NCI-H2029 (cell line): ENCODE measurements at regions not wholly inside any gene's neighbourhood (a gene's known extent, or its start where the extent isn't known, plus 50 kb on each side); places are given as distances from the start of the nearest gene placed in this dataset.

Source experiments
- DNase-seq: peaks from one replicate; lab custom pipeline; 2025; lab: John Stamatoyannopoulos, UW

DNA sequence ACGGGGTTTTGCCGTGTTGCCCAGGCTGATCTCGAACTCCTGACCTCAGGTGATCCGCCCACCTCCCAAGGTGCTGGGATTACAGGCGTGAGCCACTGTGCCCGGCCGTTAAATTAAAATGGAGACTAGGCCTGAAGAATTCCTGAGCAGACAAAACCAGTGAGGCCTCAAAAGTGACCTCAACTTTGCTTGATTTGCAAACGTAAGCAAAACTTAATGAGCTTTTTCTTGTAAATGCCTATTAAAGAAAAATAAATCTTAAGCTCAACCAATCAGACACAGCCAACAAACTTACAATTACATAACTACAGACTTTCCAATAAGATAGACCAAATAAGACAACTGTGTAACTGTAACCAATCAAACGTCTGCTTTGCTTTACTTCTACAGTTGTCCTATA is 111.3 kb upstream of the SEMA6A start:
- no peak for DNase-seq

DNA sequence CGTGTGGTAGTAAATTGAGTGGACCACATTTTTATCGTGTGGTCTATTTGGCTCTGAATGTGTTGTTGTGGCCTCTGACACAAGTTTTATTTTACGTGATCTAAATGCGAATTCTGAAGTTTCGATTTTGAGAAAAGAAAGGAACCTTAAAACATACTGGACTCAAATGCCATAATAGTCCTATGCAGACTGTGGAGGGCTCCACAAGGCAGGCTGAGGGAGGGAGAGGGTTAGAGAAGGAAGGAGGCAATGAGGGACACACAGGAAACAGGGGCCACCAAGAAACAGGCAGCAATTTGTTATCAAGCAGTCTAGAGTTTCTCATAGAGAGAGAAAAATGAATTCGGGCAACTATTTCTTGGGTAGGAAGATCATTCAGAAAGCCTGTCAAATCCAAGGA is 110.4 kb upstream of the SEMA6A start:
- DNase-seq: no peak

DNA sequence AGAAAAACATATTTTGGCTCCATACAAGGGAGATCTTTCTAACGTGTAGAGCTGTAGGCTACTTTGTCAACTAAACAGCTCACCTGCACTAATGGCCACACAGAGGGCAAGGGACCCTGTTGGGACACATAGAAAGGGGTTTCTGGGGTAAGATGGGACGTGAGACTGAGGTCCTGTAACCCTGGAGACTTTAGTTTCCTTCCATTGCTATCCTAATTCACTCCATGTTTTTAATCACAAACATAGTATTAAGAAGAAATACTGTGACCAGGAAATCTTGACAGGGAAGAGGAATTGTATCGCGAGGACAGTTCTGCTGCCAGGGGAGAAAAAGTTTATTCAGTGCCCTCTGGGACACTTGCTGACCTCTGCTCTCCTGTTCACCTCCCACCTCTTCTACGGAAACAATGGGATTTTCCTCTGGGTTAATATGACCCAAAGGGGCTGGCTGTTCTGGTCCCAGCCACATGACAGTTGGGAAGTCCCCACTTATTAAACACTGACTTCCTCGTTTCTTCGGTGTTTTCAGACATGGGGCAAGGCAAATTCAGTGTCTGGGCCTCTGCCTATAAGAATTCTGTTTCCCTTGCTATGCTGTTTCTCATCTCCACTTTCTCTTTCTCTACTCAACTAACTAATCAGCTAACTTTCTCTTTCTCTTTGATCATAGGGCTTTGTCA is 106.9 kb upstream of the SEMA6A start:
- no peak for DNase-seq

DNA sequence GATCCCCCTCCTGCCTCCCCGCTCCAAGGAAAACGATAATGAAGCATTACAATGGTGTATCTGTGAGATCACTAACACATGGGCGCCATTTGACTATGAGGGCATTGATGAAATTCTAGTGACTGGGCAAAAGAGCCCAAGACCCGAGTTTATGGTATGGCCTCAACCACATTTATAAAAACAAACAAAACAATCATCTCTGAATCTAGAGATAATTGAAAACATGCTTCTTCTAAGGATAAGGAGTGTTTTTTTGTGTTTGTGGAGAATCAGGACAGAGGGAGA is 100.9 kb upstream of the SEMA6A start:
- DNase-seq: no peak

DNA sequence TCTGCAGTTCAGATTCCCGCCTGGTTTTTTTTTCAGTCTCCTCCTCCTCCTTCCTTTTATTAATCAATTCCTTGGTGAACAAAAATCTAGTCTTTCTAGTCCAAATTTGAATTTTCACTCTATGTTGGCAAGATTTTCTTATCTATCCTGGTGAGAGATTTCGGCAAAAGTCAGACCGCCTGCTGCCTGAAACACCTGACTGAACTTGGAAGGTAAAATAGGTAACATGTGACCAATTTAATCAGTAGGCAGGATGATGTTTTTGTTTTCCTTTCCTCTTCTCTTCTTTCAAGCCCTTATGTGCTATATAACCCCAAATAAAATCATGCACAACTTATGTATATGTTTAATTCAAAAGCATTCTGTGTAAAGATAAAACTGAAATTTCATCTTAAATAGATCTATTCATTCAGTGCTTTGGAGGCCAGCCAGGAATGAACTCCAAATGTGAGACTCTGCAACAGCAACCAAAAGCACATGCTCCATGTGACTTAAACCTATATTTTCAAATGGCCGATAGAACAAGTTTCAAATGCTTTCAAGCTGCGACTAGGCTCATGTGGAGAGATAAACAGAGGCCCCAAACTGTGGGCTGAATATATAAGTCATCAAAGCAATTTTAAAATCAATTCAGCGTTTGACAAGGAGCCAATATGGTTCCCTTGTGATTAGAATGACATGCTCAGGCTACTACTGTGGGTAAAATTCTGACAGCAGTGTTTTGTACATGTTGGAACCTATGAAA is 100.4 kb upstream of the SEMA6A start:
- no peak for DNase-seq

DNA sequence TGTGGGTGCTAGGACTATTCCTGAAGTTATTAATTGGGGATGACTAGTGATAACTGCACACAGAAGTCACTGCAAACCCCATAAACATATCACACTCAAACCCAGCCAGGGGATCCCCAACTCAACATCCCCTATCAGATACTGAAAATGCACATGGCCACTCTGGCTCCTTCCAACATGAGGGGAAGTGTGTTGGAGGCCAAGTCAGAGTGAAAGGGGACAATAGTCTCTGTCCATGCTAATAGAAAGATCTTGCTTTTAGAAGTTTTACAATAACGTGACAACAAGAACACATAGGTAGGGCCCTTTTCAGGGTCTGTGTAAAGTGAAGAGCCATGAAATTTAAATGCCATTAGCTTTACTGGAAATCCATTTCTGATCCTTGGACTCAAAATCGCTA is 98.8 kb upstream of the SEMA6A start:
- no peak for DNase-seq

DNA sequence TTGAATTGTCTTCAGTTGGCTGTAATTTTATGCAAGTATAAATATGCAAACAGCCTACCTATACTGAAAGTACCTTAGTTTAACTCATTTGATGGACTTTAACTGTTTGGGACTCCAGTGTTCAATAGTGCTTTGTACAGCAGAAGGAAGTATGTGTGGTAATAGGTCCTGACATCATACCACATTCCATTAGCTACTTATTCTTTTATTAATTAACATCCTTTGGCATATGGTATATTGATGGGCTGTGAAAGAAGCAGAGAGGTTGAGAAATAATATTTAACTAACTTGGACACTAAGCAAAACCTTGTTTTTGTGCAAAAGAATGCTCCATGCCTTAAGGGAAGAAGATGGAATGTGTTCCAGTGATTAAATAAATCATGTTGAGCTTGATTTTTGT is 97.6 kb upstream of the SEMA6A start:
- DNase-seq: no peak

DNA sequence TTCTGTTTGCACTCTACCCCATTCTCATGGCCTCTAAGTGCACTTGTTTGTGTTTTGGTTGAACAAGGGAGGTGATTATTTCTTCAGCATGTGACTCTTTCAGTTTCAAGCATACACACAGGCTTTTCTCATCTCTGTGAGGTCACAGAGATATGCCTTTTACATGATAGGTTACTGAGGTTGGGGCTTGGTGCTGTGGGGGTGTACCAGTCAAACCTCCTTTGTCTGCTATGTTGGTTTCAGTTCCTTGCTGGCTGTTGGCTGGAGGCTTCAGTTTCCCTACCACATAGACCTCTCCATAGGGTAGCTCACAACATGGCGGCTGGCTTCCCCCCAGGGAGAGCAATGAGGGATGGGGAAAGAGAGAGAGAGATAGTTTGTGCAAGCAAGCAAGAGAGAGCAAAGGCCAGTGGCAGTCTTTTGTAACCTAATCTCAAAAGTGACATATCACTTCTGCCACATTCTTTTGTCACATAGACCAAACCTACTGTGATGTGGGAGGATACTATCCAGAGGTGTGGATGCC is 96.7 kb upstream of the SEMA6A start:
- no peak for DNase-seq

DNA sequence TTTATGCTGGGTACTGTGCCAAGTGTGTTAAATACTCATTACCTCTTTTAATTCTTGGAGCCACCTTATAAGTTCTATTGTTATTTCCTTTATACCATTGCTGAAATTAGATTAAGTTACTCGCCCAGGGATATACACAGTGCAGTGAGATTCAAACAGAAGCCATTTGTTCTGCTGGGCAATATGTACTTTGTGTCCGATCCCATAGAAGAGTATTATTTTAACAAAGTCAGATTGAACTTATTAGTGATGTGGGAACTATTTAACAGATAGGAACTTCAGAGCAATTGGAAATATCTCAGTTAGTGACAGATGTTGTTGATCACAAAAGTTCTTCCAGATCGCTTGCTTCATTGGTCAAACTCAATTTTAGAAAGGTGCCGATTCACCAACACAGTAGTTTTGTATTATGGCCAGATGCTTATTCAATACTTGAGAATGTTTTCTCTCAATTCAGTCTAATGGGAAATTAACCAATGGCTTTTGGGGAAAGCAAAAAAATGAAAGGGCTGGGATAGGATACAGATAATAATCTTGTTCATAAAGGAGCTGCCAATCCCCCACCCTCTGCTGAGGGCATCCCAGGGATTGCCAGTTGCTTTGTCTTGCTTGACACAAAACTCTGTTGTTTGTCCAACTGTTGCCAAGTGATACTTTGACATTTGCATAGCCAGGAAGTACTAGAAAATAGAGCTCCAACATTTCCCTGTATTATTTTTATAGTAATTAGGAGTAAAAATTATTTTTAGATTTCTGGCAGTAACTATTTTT is 94.8 kb upstream of the SEMA6A start:
- no peak for DNase-seq

DNA sequence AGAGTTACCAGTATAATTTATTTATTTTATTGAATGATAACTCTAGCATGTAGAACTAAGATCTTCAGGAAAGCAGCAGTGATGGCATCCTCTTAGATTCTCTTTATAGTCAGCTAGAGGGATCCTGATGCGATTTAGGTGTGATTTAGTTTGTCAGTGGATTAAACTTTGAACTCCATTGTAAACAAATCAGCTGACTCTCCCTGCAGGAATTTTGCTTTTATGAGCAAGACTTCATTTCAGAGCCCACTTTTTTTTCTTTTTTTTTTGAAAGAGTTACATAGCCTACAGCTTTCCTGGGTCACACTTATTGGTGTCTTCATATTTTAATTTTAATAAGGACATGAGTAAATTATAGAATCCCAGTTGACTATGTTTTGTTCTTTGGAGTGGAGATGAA is 93.8 kb upstream of the SEMA6A start:
- no peak for DNase-seq

DNA sequence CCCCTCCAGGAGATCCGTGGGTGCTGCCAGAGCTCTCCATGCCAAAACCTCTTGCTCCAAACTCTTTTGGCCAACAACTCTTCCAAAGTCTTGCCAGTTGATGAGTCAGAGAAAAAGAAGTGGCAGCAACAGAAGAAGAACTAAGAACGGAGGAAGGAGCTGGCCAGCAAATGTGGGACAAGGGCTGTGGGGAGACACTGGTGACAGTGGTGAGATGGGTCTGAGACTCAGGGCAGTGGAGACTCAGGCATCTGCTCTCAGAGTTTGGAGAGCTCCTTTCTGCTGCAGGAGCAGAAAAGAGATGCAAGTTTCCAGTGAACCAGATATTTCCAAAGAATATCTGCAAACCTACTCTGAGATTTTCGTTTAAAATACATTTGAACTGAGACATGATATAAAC is 92.3 kb upstream of the SEMA6A start:
- no peak for DNase-seq

DNA sequence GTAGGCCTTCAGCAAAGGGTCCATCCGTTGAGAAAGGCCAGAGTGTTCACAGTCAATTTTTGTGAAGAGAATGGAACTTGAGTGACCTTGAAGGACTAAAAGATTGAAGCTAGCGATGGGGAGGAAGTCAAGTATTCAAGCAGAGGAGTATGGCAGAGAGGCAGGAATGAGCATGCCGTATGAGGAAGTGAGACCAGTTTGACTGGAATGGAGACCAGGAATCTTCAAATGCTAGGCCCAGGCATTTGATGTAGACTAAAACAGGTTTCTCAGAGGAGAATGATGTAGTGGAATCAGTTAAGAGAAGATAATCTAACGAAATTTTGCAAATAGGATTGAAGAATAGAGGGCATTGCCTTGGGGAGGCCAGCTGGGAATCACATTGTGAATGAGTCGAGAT is 90.4 kb upstream of the SEMA6A start:
- DNase-seq: no peak

DNA sequence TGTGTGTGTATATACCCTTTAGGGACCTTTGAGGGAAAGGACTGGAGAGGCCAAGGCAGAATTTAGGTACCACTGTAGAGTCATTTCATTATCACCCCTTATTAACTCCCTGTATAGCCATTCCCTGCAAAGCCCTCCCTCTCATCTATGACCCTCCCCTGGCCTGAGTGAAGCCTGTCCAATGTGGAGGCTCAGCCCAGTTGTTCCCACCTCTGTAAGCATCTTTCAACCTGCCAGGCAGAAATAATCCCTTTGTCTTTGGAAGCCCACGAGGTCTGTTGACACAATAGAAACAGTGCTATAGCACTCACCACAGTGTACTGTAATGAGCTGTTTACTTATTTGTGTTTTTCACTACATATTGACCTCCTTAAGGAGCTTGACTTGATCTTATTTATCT is 88.5 kb upstream of the SEMA6A start:
- no peak for DNase-seq

DNA sequence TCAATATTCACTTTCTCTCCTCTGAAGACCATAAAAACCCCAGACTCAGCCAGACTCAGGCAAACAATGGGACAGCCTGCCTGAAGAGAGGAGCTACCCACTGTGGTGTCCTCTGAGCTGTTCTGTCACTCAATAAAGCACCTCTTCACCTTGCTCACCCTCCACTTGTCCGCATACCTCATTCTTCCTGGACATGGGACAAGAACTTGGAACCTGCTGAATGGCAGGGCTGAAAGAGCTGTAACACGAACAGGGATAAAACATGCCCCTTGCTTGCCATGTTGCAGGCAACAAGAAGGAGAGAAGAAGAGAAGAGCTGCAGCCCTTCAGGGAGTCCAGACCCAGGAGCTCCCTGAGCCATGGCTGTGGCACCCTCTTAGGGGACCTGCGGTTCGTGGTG is 86.8 kb upstream of the SEMA6A start:
- DNase-seq: no peak

DNA sequence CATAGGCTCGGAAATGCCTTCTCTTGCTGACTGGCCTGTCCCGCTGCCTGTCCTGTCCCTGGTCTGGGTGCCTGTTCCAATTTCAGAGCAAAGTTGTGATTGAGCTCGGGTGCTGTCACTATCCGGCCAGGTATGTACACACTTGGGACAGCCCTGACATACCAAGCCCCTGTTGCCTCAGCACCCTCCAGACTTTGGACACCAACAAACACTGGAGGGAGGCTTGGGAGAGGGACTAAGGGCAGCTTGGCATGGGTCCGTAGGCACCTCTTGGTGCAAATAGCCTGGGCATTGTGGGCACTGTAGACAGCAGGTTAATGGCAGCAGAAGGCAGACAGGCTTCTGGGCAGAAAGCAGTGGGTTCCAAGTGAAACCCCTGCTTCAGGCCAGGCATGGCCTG is 86.3 kb upstream of the SEMA6A start:
- DNase-seq: no peak

DNA sequence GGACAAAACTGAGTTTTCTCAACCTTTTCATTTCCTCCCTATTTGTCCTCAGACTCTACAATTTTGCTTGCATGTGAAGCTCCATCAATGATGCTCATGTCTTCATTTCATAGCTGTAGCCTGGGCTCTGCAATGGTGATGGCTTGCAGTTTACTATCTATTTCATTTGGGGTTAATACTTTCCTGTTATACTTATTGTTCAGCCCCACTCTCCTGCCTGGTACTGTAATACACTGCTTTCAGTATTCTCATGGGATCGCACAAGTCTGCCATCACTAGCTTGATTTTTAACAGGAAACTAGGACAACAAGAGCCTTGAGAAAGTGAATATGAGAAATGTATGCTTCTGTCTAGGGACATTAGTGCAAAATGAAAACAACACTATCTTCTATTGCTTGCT is 84.2 kb upstream of the SEMA6A start:
- no peak for DNase-seq

DNA sequence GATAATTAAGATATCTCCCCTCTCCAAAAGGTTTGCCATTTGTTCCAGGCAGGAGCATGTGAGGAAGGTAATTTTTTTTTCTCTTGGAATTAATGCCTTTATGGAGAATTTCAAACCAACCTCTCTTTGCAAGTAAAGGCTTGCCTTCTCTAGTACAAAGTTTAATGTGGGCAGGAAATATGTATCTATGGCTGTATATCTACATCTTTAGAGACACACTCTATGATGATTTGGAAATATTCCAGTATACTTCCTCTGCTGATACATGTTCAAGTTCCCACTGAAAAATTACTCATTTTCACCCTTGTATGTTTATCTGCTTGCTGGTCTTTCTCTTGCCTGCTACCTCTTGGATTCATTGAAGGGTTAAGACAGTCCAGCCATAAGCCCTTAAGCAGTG is 83.5 kb upstream of the SEMA6A start:
- DNase-seq: no peak

DNA sequence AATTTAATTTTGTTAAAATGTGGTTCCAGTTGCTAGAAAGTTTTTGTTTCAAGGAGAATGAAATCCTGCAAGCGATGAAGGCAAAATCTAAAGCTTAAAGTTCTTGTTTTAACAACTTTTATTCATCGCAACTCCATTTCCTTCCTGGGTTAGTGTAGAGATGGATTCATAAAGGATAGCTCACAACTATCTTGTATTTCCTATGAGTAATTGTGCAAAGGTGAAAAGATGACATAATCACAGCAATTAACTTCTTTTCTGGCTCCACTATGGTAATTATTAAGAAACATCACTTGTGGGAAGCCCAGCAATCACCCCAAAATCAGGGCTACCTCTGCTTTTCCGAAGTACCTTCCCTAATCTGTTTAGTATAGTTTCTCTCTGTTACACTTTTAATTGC is 80.8 kb upstream of the SEMA6A start:
- DNase-seq: no peak

DNA sequence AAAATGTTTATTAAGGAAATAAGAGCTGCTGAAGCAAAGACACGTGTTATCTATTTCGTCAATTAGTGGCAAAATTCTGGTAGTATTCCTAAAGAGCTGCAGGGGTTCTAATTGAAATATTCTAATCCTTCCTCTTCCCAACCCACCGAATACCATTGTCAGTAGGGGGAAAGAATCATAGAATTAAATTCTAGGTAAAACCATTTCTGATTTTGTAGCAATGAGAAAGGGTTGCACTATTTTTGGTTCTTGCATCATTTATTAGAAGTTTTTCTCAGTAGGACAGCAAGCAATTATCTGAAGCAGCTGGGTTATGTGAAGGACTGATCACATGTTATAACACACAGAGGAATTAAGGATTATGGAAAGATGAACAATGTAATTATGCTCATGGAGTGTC is 80.3 kb upstream of the SEMA6A start:
- no peak for DNase-seq

DNA sequence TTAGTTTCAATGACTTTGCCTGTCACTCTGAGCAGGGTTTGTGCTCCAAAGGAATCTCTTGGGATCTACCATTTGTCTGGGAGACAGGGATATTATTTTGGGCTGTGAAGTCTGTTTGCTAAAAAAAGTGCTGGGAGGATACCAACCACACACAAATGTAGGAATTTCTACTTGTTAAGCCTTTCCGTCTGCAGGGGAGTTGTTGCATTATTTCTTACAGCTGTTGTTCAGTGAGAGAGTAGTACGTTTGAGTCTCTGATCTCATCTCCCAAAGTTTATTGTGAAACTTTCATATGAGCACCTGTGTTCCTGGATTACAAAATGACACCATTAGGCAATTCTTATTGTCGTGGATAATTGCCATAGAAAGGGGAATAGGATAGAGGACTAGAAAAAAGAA is 78.3 kb upstream of the SEMA6A start:
- no peak for DNase-seq

DNA sequence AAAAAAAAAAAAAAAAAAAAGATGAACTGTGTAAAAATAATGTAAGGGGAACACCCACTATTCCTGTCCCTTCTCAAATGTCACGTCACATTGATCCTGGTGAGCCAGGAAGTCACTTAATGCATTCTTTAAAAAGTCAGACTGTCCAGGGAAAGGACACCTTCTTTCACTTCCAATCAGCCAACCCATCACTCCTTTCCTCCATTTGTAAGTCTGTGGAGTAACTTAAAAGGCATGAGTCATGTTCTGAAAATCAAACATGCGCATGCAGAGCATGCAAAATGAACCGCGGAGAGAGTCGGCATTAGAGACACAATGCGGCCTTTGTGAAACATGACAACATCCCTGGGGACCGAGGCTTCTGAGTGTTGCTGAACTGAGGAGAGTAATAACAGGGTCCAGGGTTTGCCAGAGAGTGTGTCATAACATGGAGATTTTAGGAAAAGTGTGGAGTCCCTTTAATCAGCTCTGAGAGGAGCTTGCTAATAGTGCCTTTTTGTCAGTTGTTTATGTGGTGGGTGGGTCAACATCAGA is 77.6 kb upstream of the SEMA6A start:
- DNase-seq: no peak

DNA sequence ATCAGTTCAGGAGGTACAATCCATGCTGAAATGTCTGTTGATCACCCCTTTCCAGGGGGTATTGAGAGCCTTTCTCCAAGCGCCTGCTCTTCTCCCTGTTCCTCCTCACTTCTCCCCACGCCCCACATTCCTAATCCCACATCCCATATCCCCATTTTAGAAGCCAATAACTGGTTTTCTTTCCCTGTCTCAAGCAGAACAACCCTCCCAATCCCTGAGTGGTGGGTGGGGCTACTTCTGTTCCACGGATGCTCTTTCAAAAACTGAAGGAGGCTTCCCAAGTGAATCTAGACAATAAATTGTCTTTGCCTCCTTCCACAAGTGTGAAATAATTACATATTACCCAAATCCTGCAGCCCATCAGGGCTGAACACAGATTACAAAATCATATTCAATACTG is 77.0 kb upstream of the SEMA6A start:
- no peak for DNase-seq

DNA sequence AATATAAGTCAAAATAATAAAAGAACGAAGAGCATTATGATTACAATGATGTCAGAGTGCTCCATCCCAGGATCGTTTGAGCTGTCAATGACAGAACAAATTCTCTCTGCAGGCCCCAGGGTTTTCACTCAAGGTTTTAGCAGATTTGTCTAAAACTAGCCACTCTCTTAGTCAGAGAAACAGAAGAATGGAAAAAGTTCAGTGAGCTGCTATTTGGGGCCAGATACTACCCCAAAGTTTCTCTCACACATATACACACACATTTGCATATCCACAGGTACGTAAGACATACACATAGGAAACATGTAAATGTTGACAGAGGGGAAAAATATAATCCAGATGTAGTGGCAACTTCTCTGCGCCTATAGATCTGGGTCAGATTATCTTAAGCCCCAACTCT is 76.3 kb upstream of the SEMA6A start:
- no peak for DNase-seq
